Astrocyte of the spinal cord (primary cell): ENCODE measurements at regions not wholly inside any gene's neighbourhood (a gene's known extent, or its start where the extent isn't known, plus 50 kb on each side); places are given as distances from the start of the nearest gene placed in this dataset.

ENCODE experiments used
- DNase-seq: peaks from one replicate; pipeline ENCODE4 v3.0.0; 2011; ENCODE audit warnings: low read depth, low spot score
- H3K4me3 ChIP-seq: 2 replicates; pipeline ENCODE4 v1.5.1; 2011; ENCODE audit warnings: low read depth, mild to moderate bottlenecking, low read length, moderate library complexity
- CTCF ChIP-seq: IDR thresholded peaks from 2 replicates; pipeline ENCODE4 v1.5.1; 2012; ENCODE audit warnings: low read depth, mild to moderate bottlenecking, low read length, inconsistent platforms
- in situ Hi-C: cut with HindIII; loops from 2 replicates; pipeline ENCODE4 v1.10.0; 2017; ENCODE audit warnings: low sequenced_read_pairs

GRCh38 chr18:39359636-39360035, 1794.0 kb upstream of the CELF4 start:
- no peak for TF ChIP-seq CTCF
- in situ Hi-C loops = no loop called here
- no peak for DNase-seq
- H3K4me3 ChIP-seq = no peak overlapping the region

- in situ Hi-C loops = no loop called here
These were observed 1785.3 kb upstream of the CELF4 start for GRCh38 chr18:39350945-39351344.

GRCh38 chr18:39349801-39350200, 1784.2 kb upstream of the CELF4 start:
- no peak for DNase-seq
- TF ChIP-seq CTCF = no peak
- in situ Hi-C loops = no loop called here
- no peak overlapping the region for H3K4me3 ChIP-seq

More at GRCh38 chr18:39350945-39351344, 1785.3 kb upstream of the CELF4 start:
- no peak for TF ChIP-seq CTCF
- DNase-seq = no peak
- no peak overlapping the region for H3K4me3 ChIP-seq

GRCh38 chr18:39348757-39349156, 1783.2 kb upstream of the CELF4 start:
- in situ Hi-C loops = no loop called here
- no peak for TF ChIP-seq CTCF
- DNase-seq = no peak
- H3K4me3 ChIP-seq = no peak overlapping the region

- in situ Hi-C loops = no loop called here
- no peak for DNase-seq
- H3K4me3 ChIP-seq = no peak overlapping the region
- TF ChIP-seq CTCF = no peak
These were observed 1782.1 kb upstream of the CELF4 start for GRCh38 chr18:39347701-39348100.

GRCh38 chr18:39346916-39347315, 1781.3 kb upstream of the CELF4 start:
- H3K4me3 ChIP-seq = no peak overlapping the region
- TF ChIP-seq CTCF = no peak
- in situ Hi-C loops = no loop called here
- DNase-seq = no peak

- H3K4me3 ChIP-seq = no peak overlapping the region
- TF ChIP-seq CTCF = no peak
- in situ Hi-C loops = no loop called here
- no peak for DNase-seq
These were observed 1779.7 kb upstream of the CELF4 start for GRCh38 chr18:39345321-39345720.
